Breast epithelium (tissue), 4 donors: ENCODE measurements at regions not wholly inside any gene's neighbourhood (a gene's known extent, or its start where the extent isn't known, plus 50 kb on each side); places are given as distances from the start of the nearest gene placed in this dataset.

Experiments
- DNase-seq, 2 donors: peaks; one replicate each; pipeline ENCODE4 v3.0.0-alpha.2; 2019; ENCODE audit warnings: low spot score in 2 of 2
- H3K27ac ChIP-seq, 2 donors: fragments of 200-600 bp; sonication (generic) in 1 of 2; one replicate each; pipeline ENCODE4 v1.5.1; 2016 to 2019; ENCODE audit warnings: mild to moderate bottlenecking in 1 of 2
- H3K27me3 ChIP-seq, 2 donors: fragments of 200-600 bp; sonication (generic) in 1 of 2; one replicate each; pipeline versions ENCODE4 v1.5.1 to v1.6.0; 2017 to 2019; ENCODE audit warnings: control low read depth in 1 of 2, mild to moderate bottlenecking in 1 of 2
- H3K36me3 ChIP-seq: fragments of 200-600 bp; one replicate; pipeline ENCODE4 v1.5.1; 2019
- H3K4me1 ChIP-seq, 2 donors: fragments of 200-600 bp; sonication (generic); one replicate each; pipeline ENCODE4 v1.5.1; 2016 to 2019; ENCODE audit warnings: control low read depth in 1 of 2
- H3K4me3 ChIP-seq, 3 donors: fragments of 200-600 bp; sonication (generic); 1 replicate in 2 of 3; 2 replicates in 1 of 3; pipeline ENCODE4 v1.5.1; 2016 to 2019; ENCODE audit warnings: mild to moderate bottlenecking in 3 of 3, moderate library complexity in 2 of 3
- H3K9me3 ChIP-seq, 2 donors: fragments of 200-600 bp; sonication (generic) in 1 of 2; one replicate each; pipeline ENCODE4 v1.5.1; 2016 to 2019; ENCODE audit warnings: control low read depth in 1 of 2
- CTCF ChIP-seq, 3 donors: fragments of 450-650 bp; IDR thresholded peaks; one replicate each; pipeline ENCODE4 v1.5.1; 2016 to 2017; ENCODE audit warnings: antibody characterized with exemption in 3 of 3, mild to moderate bottlenecking in 3 of 3, moderate library complexity in 3 of 3
- POLR2A ChIP-seq: fragments of 450-650 bp; IDR thresholded peaks from one replicate; pipeline ENCODE4 v1.6.1; 2016; ENCODE audit warnings: antibody characterized with exemption, mild to moderate bottlenecking, moderate library complexity
- POLR2AphosphoS5 ChIP-seq, 3 donors: sonication (generic); formaldehyde crosslinking; IDR thresholded peaks; one replicate each; pipeline ENCODE4 v1.6.1; 2017; ENCODE audit warnings: antibody characterized with exemption in 3 of 3
- intact Hi-C: fragments of 100-400 bp; cut with DNase I; formaldehyde crosslinking; loops from one replicate; pipeline ENCODE4 v1.15.1; 2023; ENCODE audit warnings: low total_unique reads

GRCh38 chr3:132229641-132230040 is 87.6 kb upstream of the ACP3 start:
- no peaks in the 10 kb centered on the region for H3K9me3 ChIP-seq
- DNase-seq = no peak
- H3K4me3 ChIP-seq = no peak overlapping the region
- TF ChIP-seq CTCF (IDR thresholded peaks at IDR 0.05) = no peak
- TF ChIP-seq POLR2A = no peak
- TF ChIP-seq POLR2AphosphoS5 (IDR thresholded peaks at IDR 0.05) = no peak
- intact Hi-C loops = no loop called here
- H3K36me3 ChIP-seq = no peaks in the 10 kb centered on the region
- H3K4me1 ChIP-seq = no peaks in the 10 kb centered on the region
- H3K27ac ChIP-seq = no peak overlapping the region
- no peaks in the 10 kb centered on the region for H3K27me3 ChIP-seq

GRCh38 chr3:132230156-132231000 is 86.8 kb upstream of the ACP3 start:
- no peaks in the 10 kb centered on the region for H3K36me3 ChIP-seq
- intact Hi-C loops = no loop called here
- no peak overlapping the region for H3K27ac ChIP-seq
- TF ChIP-seq CTCF (IDR thresholded peaks at IDR 0.05) (no peak), POLR2A (no peak), POLR2AphosphoS5 (IDR thresholded peaks at IDR 0.05) (no peak)
- H3K27me3 ChIP-seq = no peaks in the 10 kb centered on the region
- H3K9me3 ChIP-seq = no peaks in the 10 kb centered on the region
- no peaks in the 10 kb centered on the region for H3K4me1 ChIP-seq
- DNase-seq = no peak
- no peak overlapping the region for H3K4me3 ChIP-seq

- DNase-seq = no peak
- Histone ChIP-seq H3K4me1 (no peaks in the 10 kb centered on the region), H3K27ac (no peak overlapping the region), H3K9me3 (no peaks in the 10 kb centered on the region), H3K36me3 (no peaks in the 10 kb centered on the region), H3K27me3 (no peaks in the 10 kb centered on the region), H3K4me3 (no peak overlapping the region)
- intact Hi-C loops = no loop called here
- TF ChIP-seq POLR2AphosphoS5 (IDR thresholded peaks at IDR 0.05) (no peak), CTCF (IDR thresholded peaks at IDR 0.05) (no peak), POLR2A (no peak)
These were observed 85.6 kb upstream of the ACP3 start for GRCh38 chr3:132231633-132232032.

GRCh38 chr3:132232231-132232792 is 84.9 kb upstream of the ACP3 start:
- TF ChIP-seq POLR2AphosphoS5 (IDR thresholded peaks at IDR 0.05) (no peak), CTCF (IDR thresholded peaks at IDR 0.05) (no peak), POLR2A (no peak)
- no peaks in the 10 kb centered on the region for H3K4me1 ChIP-seq
- DNase-seq = no peak
- no peaks in the 10 kb centered on the region for H3K9me3 ChIP-seq
- H3K36me3 ChIP-seq = no peaks in the 10 kb centered on the region
- H3K27me3 ChIP-seq = no peaks in the 10 kb centered on the region
- H3K27ac ChIP-seq = no peak overlapping the region
- intact Hi-C loops = no loop called here
- no peak overlapping the region for H3K4me3 ChIP-seq
